HFF-Myc (cell line): ENCODE measurements at regions not wholly inside any gene's neighbourhood (a gene's known extent, or its start where the extent isn't known, plus 50 kb on each side); places are given as distances from the start of the nearest gene placed in this dataset.

Experiments
- DNase-seq: peaks from one replicate; pipeline ENCODE4 v3.0.0-alpha.2; 2011; ENCODE audit warnings: low read depth; ENCODE audit errors: extremely low read depth
- H3K4me3 ChIP-seq: replicated peaks from 2 replicates; pipeline ENCODE4 v1.5.1; 2011; ENCODE audit warnings: low read depth, mild to moderate bottlenecking, control low read depth, low read length
- TF ChIP-seq, protein P1 (sequence below): IDR thresholded peaks from 2 replicates; pipeline ENCODE4 v1.5.1; 2012; ENCODE audit warnings: mild to moderate bottlenecking, low read depth, low read length, control low read depth; ENCODE audit errors: missing control alignments

DNA sequence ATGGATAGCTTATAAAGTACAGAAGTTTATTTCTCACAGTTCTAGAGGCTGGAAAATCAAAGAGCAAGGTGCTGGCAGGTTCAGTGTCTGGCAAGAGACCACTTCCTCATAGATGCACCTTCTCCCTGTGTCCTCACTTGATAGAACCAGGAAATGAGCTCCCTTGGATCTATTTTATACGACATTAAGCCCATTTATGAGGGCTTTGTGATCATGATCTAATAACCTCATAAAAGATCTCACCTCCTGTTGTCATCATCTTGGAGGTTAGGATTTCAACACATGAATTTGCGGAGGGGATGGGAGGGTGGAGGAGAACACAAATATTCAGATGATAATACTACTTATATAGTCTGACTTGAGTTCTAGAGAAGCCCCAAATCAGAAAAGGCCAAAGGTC, 222.1 kb upstream of the SNX7 start:
- TF ChIP-seq, protein P1, sequence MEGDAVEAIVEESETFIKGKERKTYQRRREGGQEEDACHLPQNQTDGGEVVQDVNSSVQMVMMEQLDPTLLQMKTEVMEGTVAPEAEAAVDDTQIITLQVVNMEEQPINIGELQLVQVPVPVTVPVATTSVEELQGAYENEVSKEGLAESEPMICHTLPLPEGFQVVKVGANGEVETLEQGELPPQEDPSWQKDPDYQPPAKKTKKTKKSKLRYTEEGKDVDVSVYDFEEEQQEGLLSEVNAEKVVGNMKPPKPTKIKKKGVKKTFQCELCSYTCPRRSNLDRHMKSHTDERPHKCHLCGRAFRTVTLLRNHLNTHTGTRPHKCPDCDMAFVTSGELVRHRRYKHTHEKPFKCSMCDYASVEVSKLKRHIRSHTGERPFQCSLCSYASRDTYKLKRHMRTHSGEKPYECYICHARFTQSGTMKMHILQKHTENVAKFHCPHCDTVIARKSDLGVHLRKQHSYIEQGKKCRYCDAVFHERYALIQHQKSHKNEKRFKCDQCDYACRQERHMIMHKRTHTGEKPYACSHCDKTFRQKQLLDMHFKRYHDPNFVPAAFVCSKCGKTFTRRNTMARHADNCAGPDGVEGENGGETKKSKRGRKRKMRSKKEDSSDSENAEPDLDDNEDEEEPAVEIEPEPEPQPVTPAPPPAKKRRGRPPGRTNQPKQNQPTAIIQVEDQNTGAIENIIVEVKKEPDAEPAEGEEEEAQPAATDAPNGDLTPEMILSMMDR: no peak

DNA sequence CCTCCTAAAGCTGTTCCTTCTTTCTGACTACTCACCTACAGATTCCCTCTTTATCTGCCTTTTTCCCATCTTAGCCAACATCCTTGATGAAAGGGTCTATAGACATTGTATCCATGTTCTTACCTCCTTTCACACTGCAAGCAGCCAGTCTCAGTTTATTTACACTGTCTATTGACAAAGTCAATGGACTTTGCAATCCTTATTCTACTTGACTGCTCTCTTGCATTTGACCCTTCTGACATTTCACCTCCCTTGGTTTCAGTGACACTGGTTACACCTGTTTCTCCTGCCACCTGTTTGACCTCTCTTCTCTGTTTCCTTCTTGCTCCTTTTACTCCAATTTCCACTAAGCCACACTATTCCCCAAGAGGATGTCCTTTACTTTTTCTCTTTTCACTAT, 224.0 kb upstream of the SNX7 start:
- no peak for DNase-seq
- H3K4me3 ChIP-seq: no peak overlapping the region
- TF ChIP-seq, protein P1: no peak

More for the DNA sequence above, 222.1 kb upstream of the SNX7 start:
- no peak overlapping the region for H3K4me3 ChIP-seq
- no peak for DNase-seq

DNA sequence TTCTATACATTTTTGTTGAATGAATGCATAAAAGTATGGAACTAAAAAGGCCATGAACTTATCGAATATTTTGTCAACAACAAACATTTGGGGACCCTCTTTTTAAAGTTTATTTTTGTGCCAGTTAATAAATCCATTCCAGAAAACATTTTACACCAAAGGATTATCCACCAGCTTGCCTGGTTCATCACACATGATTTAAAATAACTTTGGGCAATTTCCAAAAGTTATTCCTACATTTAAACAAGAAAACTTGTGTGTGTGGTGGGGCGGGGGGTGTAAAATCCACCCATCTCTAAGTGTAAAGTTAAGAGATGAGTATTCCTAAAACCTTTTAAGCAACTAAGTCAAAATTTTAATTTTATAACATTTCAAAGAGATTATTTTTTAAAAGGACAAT, 224.5 kb upstream of the SNX7 start:
- no peak overlapping the region for H3K4me3 ChIP-seq
- TF ChIP-seq, protein P1: no peak
- no peak for DNase-seq

DNA sequence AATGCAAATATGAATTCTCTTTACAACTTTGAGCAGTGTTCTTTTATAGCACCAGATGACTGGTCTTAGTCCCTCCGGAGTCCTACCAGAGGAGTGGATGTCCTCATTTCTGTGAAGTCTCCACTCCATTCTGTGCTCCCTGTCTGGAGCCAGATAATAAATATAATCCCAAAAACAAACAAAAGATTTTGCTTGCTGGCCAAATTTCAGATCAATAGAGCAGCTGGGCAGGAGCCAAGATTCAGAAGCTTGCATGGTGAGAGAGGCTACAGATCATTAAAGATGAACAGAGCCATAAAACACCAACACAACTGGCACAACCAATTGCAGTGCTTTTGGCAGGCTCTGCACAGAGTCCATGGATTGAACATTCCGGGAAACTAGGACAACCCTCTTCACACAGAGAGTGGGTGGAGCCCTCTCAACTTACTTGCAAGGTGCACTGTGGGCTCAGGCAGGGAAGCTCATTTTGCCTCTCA, 231.5 kb upstream of the SNX7 start:
- DNase-seq: no peak
- TF ChIP-seq, protein P1: no peak
- no peak overlapping the region for H3K4me3 ChIP-seq

DNA sequence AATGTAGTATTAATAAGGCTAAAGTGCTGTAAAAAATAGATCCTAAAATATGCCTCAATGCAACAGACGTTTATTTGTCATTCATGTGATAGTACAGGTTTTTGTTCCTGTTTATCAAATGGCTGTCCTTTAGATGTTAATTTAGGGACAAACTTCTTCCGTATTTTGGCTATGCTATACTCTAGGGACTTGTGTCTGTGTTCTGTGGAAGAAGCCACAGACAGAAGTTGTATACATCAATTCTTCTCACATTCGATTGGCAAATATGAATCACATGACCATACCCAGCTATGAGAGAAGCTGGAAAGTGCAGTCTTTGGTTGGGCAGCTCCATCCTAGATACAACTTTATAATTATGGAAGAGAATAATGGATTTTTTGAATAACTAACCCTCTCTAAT, 232.7 kb upstream of the SNX7 start:
- no peak for DNase-seq
- no peak overlapping the region for H3K4me3 ChIP-seq
- TF ChIP-seq, protein P1: no peak

DNA sequence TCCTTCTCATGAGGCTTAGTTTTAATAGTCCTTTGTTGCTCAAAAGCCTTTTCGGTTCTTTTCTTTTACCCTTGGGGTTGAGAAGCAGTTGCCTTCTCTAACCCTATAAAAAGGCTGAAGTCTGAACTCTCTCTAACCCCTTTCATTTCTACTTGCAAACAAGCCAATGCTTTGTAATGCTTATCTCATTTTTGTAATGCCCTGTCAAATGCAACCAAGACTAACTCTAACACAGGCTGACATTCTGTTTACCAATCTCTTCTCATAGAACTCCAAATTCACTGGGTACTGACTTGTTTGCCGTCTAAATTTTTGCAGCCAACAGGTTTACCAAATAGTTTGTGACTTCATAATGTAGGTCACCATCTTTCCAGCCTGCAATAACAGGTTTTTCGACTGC, 233.9 kb upstream of the SNX7 start:
- H3K4me3 ChIP-seq: no peak overlapping the region
- DNase-seq: no peak
- TF ChIP-seq, protein P1: no peak

DNA sequence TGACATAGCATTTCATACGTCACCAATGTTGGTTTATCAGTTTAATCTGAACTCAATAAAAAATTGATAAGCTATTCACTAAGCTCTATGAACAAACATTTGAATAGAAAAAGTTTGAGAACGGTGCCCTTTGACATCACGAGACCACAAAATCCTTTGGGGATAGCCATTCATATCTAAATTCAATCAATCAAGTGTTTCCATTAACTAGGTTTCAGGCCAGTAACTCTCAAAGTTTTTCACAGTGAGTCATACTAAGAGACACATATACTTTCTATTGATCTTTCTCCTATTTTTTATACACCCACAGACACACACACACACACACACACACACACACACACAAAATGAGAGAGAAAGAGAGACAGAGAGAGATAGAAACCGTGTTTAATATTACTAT, 235.4 kb upstream of the SNX7 start:
- TF ChIP-seq, protein P1: no peak
- DNase-seq: no peak
- no peak overlapping the region for H3K4me3 ChIP-seq
